Gastrocnemius medialis (tissue), 4 donors: ENCODE measurements at regions not wholly inside any gene's neighbourhood (a gene's known extent, or its start where the extent isn't known, plus 50 kb on each side); places are given as distances from the start of the nearest gene placed in this dataset.

Experiments used
- ATAC-seq, 2 donors: fragments of 150-250 bp; one replicate each; pipeline ENCODE4 v1.9.1; 2016
- DNase-seq, 2 donors: peaks; one replicate each; pipeline ENCODE4 v3.0.0-alpha.2; 2019
- H3K27ac ChIP-seq, 4 donors: fragments of 200-600 bp; sonication (generic); 1 replicate in 1 of 4; 2 replicates in 3 of 4; pipeline ENCODE4 v1.5.1; 2016 to 2018; ENCODE audit warnings: mild to moderate bottlenecking in 2 of 4, moderate library complexity in 1 of 4
- H3K27me3 ChIP-seq, 3 donors: fragments of 200-600 bp; sonication (generic) in 2 of 3; 1 replicate in 1 of 3; 2 replicates in 2 of 3; pipeline versions ENCODE4 v1.5.1 to v1.6.0; 2016 to 2019; ENCODE audit warnings: mild to moderate bottlenecking in 1 of 3, moderate library complexity in 1 of 3
- H3K36me3 ChIP-seq, 2 donors: fragments of 200-600 bp; sonication (generic) in 1 of 2; one replicate each; pipeline ENCODE4 v1.5.1; 2017 to 2018
- H3K4me1 ChIP-seq, 2 donors: fragments of 200-600 bp; sonication (generic) in 1 of 2; one replicate each; pipeline ENCODE4 v1.5.1; 2016 to 2017; ENCODE audit warnings: mild to moderate bottlenecking in 2 of 2
- H3K4me3 ChIP-seq, 4 donors: fragments of 200-600 bp; sonication (generic) in 3 of 4; 1 replicate in 1 of 4; 2 replicates in 3 of 4; pipeline ENCODE4 v1.5.1; 2016 to 2019; ENCODE audit warnings: mild to moderate bottlenecking in 2 of 4
- H3K9me3 ChIP-seq, 3 donors: fragments of 200-600 bp; sonication (generic) in 2 of 3; 1 replicate in 1 of 3; 2 replicates in 2 of 3; pipeline ENCODE4 v1.5.1; 2016 to 2019
- POLR2A ChIP-seq, 2 donors: fragments of 450-650 bp; IDR thresholded peaks; one replicate each; pipeline ENCODE4 v1.6.1; 2017; ENCODE audit warnings: antibody characterized with exemption in 2 of 2, mild to moderate bottlenecking in 2 of 2, moderate library complexity in 2 of 2
- in situ Hi-C, 4 donors: fragments of 200-750 bp; cut with MboI; loops; one replicate each; pipeline versions ENCODE4 v1.15.0 to v1.8.0; 2017; ENCODE audit warnings: low sequenced_read_pairs in 4 of 4
- intact Hi-C: fragments of 100-400 bp; cut with DNase I; formaldehyde crosslinking; loops from one replicate; pipeline ENCODE4 v1.15.1; 2023; ENCODE audit warnings: low total_unique reads
- TF ChIP-seq, protein P1 (sequence below), 5 experiments: fragments of 450-650 bp in 3 of 5; fragments of 200-600 bp in 2 of 5; sonication (generic) in 2 of 5; IDR thresholded peaks in 4 of 5; conservative IDR thresholded peaks in 1 of 5; 1 replicate in 4 of 5; 2 replicates in 1 of 5; pipeline ENCODE4 v1.5.1; 2016 to 2019; ENCODE audit warnings: antibody characterized with exemption in 5 of 5, mild to moderate bottlenecking in 3 of 5, moderate library complexity in 3 of 5

DNA sequence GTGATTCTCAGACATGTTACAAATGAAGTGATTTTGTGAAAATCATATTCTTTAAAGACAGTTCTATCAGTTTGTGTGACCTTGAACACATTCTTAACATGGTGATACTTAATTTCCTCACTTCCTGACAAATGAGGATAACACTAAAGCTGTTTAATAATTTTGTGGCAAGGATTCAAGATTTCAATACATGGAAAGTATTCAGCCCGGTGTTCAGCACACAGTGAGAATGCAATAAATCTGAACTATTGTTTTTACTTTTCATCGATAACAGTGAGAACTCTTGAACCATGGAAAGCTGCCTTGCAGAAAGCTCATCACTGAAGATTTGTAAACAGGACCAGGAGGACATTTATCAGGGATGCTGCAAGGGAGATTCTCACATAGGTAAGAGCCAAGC, 57.1 kb upstream of the C5orf46 start:
- no peaks in the 10 kb centered on the region for H3K27me3 ChIP-seq
- ATAC-seq (peak in 1 of 2 donors; percentile 16), DNase-seq (no peak)
- no peaks in the 10 kb centered on the region for H3K36me3 ChIP-seq
- no peaks in the 10 kb centered on the region for H3K4me1 ChIP-seq
- peak overlapping the region; percentile 7 to 72 (median 56) for H3K27ac ChIP-seq
- H3K9me3 ChIP-seq: no peaks in the 10 kb centered on the region
- H3K4me3 ChIP-seq: no peak overlapping the region
- in situ Hi-C loops (no loop called here), intact Hi-C loops (no loop called here)
- no peak for TF ChIP-seq POLR2A (IDR thresholded peaks at IDR 0.05)
- TF ChIP-seq, protein P1, sequence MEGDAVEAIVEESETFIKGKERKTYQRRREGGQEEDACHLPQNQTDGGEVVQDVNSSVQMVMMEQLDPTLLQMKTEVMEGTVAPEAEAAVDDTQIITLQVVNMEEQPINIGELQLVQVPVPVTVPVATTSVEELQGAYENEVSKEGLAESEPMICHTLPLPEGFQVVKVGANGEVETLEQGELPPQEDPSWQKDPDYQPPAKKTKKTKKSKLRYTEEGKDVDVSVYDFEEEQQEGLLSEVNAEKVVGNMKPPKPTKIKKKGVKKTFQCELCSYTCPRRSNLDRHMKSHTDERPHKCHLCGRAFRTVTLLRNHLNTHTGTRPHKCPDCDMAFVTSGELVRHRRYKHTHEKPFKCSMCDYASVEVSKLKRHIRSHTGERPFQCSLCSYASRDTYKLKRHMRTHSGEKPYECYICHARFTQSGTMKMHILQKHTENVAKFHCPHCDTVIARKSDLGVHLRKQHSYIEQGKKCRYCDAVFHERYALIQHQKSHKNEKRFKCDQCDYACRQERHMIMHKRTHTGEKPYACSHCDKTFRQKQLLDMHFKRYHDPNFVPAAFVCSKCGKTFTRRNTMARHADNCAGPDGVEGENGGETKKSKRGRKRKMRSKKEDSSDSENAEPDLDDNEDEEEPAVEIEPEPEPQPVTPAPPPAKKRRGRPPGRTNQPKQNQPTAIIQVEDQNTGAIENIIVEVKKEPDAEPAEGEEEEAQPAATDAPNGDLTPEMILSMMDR (IDR thresholded peaks at IDR 0.05 in 4 of 5, conservative IDR thresholded peaks at IDR 0.05 in 1 of 5): no peak

- no peak overlapping the region for H3K27ac ChIP-seq
- no peaks in the 10 kb centered on the region for H3K9me3 ChIP-seq
- intact Hi-C loops: no loop called here
- in situ Hi-C loops: no loop called here
- no peaks in the 10 kb centered on the region for H3K27me3 ChIP-seq
- DNase-seq (no peak), ATAC-seq (no peak)
- TF ChIP-seq POLR2A (IDR thresholded peaks at IDR 0.05): no peak
- TF ChIP-seq, protein P1 (IDR thresholded peaks at IDR 0.05 in 4 of 5, conservative IDR thresholded peaks at IDR 0.05 in 1 of 5): no peak
- H3K36me3 ChIP-seq: no peaks in the 10 kb centered on the region
- H3K4me3 ChIP-seq: no peak overlapping the region
- no peaks in the 10 kb centered on the region for H3K4me1 ChIP-seq
Observed at GRCh38 chr5:147961208-147961749, 54.9 kb upstream of the C5orf46 start.

- in situ Hi-C loops (no loop called here), intact Hi-C loops (no loop called here)
- Histone ChIP-seq H3K4me1 (no peaks in the 10 kb centered on the region), H3K27me3 (no peaks in the 10 kb centered on the region), H3K27ac (no peak overlapping the region), H3K9me3 (no peaks in the 10 kb centered on the region), H3K4me3 (no peak overlapping the region), H3K36me3 (no peaks in the 10 kb centered on the region)
- no peak for ATAC-seq
- TF ChIP-seq, protein P1 (IDR thresholded peaks at IDR 0.05 in 4 of 5, conservative IDR thresholded peaks at IDR 0.05 in 1 of 5): no peak
- no peak for TF ChIP-seq POLR2A (IDR thresholded peaks at IDR 0.05)
- DNase-seq: no peak
Observed at GRCh38 chr5:147957901-147958300, 51.6 kb upstream of the C5orf46 start.

DNA sequence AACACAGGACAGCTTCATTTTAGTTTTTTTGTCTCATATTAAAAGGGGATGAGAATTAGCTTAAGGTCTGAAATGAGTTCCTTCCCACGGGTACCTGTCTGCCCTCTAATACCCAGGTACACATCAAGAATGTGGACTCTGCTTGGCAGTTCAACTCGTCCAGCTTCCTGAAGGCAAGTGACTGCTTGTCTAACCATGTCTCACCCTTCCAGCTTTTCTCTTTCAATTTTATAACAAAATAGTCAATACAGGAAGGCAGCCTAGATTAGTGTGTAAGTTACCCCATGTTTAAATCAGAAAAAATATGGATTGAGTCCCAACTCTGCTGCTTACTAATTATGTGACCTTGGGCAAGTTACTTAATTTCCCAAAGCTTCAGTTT, 50.5 kb upstream of the C5orf46 start:
- Histone ChIP-seq H3K9me3 (no peaks in the 10 kb centered on the region), H3K27ac (no peak overlapping the region), H3K36me3 (no peaks in the 10 kb centered on the region), H3K27me3 (no peaks in the 10 kb centered on the region), H3K4me3 (no peak overlapping the region), H3K4me1 (no peaks in the 10 kb centered on the region)
- intact Hi-C loops (no loop called here), in situ Hi-C loops (no loop called here)
- ATAC-seq (no peak), DNase-seq (no peak)
- no peak for TF ChIP-seq POLR2A (IDR thresholded peaks at IDR 0.05)
- TF ChIP-seq, protein P1 (IDR thresholded peaks at IDR 0.05 in 4 of 5, conservative IDR thresholded peaks at IDR 0.05 in 1 of 5): no peak
